ENCODE measurements at regions not wholly inside any gene's neighbourhood (a gene's known extent, or its start where the extent isn't known, plus 50 kb on each side); places are given as distances from the start of the nearest gene placed in this dataset.
"Not testable (repeated sequence)": the region's sequence is repeated elsewhere in the genome, so short reads cannot be mapped to it uniquely, and the experiment has no call there.

DNA sequence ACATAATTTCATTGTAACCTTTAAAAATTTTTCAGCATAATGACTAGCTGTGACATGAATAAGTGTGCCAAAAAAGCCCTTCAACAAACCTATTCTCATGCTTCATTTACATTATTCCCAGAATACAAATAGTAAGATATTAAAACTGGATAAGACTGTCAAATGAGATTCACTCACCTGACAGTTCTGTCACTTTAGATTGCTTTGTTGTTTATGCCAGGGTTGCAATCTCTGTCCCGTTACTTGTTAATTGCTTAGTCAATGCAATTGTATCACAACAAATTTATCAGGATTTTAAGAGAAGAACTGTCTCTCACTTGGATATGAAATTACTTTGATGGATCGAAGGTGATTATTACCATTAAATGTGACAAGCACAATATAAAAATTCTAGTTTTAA lies 616.0 kb upstream of the IGFBP7 start:
- DNase-seq (ENCODE audit: low read depth in 2 of 2, low spot score in 1 of 2), result no peak

DNA sequence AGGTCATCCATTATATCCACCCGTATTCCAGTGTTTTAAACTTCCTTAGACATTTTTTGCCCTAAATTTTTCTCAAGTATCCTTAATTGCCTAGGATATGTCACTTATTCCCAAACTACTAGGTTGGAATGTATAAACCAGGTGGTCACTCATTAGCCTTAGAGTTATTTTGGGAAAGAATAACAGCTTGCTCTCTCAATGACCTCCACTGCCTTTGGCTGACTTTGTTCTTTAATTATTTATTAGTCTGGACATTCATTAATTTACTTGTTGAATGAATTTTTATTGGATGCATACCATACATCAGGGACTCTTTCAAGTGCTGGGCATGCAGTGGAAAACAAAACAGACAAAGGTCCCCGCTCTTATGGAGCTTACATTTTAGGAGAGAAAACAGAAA lies 609.3 kb upstream of the IGFBP7 start:
- DNase-seq (ENCODE audit: low read depth in 2 of 2, low spot score in 1 of 2), result no peak

DNA sequence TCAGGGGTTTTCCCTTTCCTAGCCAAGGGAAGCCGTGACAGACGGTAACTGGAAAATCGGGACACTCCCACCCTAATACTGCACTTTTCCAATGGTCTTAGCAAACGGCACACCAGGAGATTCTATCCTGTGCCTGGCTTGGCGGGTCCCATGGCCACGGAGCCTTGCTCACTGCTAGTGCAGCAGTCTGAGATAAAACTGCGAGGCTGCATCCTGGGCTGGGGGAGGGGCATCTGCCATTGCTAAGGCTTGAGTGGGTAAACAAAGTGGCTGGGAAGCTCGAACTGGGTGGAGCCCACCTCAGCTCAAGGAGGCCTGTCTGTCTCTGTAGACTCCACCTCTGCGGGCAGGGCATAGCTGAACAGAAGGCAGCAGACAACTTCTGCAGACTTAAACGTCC lies 604.1 kb upstream of the IGFBP7 start:
- not testable (repeated sequence) for DNase-seq (ENCODE audit: low read depth in 2 of 2, low spot score in 1 of 2)

DNA sequence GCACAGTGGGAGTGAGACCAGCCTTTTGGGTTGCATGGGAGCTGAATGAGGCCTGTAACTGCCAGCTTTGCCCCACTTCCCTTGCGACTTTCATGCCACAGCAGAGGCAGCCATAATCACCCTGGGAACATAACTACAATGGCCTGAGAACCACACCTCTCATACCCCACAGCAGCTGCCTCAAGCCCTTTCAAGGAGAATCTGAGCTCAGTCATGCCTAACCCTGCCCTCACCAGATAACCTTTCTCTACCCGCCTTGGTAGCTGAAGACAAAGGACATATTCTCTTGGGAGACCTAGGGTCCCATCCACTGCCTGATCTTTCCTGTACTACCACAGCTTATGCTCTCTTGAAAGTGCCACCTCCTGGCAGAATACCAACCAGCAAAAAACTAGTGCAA lies 599.9 kb upstream of the IGFBP7 start:
- DNase-seq (ENCODE audit: low read depth in 2 of 2, low spot score in 1 of 2), result no peak

DNA sequence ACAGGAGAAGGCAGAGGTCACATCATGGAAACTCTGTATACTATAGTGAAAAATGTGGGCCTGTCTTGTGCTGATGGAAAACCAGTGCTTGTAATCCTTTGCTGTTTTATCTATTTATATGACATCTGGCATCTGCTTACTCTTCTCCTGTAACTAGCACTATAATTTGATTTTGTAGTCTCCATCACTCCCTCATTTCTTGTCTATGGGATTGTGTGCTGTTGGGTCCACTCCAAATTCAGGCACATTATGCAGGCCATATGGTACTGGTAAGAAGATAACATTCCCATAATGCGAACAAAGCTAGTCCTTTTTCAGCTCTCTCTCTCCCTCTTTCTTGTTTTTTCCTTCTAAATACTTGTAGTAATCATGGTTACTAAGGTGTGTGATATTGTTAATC lies 581.2 kb upstream of the IGFBP7 start:
- DNase-seq (ENCODE audit: low read depth in 2 of 2, low spot score in 1 of 2), result no peak

DNA sequence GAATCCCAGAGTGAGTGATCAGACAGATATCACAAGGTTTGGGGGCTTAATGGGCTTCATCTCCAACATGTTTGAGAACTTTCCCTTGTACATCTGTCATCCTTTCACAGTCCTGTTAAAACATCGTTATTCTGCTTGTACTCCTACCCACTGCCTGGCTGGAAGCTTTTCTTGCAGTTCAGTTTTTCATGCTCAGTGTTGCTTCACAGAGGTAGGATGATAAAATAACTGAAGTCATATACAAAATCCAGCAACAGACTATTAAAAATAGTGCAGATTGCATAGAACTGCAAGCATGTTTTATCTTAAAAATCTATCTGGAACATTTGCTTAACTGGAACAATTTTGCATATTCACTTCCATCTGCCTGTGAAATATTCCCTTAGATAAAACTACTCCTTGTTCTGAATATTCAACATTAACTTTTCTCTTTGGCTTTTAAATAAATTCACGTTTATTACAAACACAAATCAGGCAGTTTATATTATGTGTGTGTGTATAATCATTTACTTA lies 579.6 kb upstream of the IGFBP7 start:
- DNase-seq (ENCODE audit: low read depth in 2 of 2, low spot score in 1 of 2), result no peak

DNA sequence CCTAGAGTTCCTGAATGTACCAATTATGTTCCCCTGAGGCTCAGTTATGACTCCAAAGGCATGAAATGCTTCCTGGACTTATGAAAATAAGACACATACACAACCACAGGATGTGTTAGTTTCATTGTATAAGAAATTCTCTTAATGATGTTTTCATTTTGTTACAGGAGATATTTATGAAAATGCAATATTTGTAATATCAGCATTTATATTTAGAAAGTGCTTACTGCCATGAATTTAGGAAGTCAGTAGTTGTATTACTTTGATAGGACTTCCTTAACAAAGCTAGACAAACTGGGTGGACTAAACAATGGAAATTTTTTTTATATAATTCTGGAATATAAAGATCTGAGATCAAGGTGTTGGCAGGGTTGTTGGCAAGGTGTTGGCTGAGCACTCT lies 572.1 kb upstream of the IGFBP7 start:
- no peak for DNase-seq (ENCODE audit: low read depth in 2 of 2, low spot score in 1 of 2)

DNA sequence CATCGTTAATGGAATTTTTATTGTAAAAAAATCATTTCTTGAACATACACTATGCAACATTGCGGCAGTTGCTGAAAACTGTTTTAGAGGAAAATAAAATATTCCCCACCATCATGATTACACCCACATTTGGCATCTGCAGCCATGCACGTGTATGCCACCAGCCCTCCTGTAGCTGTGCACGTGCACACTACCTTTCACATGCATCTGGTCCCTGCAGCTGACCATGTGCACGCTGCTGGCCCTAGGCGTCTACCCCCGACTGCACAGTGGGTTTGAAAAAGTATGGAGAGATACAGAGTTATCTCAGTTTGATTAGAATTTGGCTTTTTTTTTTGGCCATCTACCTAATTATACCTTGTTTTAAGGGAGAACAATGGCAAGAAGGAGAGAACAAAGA lies 569.8 kb upstream of the IGFBP7 start:
- no peak for DNase-seq (ENCODE audit: low read depth in 2 of 2, low spot score in 1 of 2)

DNA sequence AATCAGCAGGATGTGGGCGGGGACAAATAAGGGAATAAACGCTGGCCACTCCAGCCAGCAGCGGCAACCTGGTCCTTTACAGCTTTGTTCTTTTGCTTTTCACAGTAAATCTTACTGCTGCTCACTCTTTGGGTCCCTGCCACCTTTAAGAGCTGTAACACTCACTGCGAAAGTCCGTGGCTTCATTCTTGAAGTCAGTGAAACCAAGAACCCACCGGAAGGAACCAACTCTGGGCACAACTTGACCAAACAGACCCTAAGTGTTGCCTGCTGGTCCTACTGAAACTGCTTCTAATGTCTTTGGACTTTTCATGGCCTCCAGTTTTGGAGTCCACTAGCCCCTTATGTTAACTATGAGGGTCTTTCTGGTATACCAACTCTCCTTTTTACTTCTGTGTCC lies 566.2 kb upstream of the IGFBP7 start:
- no peak for DNase-seq (ENCODE audit: low read depth in 2 of 2, low spot score in 1 of 2)

DNA sequence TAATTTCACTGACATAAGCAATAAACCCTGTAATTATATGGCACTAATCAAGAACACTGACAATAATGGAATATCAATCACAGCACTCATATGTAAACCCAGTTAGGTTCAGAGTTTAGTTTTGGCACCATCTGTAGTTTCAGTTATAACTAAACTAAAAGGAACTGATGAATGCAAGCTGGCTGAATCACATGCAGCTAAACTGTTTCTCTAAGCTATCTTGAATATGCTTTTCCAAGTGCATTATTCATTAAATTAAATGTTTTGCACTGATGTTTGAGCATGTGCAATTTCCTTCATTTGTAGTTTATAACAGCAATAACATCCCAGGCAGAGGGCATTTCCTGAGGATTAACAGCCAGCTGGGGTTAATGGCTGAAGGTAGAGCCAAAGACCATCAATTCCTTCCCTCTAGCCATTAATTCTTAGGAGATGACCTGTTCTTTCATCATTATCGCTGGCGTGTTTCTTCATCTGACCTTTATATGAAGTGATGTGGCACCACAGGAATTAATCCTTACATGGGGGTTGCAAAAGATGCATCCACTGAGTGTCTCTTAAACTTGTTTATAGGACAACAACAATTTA lies 562.8 kb upstream of the IGFBP7 start:
- DNase-seq (ENCODE audit: low read depth in 2 of 2, low spot score in 1 of 2), result no peak

DNA sequence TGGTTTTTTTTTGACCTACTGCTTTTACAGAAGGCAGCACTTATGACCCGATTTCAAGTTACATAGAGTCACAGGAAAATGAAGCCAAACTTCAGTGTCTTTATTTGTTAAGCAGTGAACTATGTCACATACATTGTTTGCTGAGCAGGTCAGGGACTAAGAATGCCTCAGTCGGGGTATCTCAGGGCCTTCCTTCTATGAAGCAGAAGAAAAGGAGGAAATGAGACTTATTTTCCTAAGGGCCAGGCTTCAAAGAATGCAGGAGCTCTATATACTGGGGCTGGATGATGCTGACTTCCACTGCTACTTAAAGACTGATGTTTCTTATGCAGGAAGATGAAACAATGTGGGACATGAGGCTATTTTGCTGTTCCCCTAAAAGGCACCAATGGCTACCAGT lies 558.4 kb upstream of the IGFBP7 start:
- no peak for DNase-seq (ENCODE audit: low read depth in 2 of 2, low spot score in 1 of 2)

DNA sequence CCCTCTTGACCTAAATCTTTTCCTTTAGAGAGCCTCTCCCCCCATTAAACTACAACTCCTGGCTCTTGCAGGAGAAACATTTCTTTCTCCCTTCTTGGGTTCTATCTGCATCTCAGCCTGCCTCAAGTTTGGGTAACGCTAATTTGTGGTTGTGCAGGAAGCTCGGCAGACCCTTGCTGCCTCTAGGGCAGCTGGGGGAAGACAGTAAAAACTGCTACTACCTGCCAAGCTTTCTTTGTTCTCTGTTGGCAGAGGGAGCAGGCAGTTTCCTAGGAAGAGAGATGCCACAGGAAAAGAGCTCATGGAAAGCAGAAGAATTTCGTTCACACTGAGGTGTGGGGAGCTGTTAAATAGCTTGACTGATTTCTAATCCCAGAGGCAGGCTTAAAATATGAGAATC lies 555.6 kb upstream of the IGFBP7 start:
- no peak for DNase-seq (ENCODE audit: low read depth in 2 of 2, low spot score in 1 of 2)

DNA sequence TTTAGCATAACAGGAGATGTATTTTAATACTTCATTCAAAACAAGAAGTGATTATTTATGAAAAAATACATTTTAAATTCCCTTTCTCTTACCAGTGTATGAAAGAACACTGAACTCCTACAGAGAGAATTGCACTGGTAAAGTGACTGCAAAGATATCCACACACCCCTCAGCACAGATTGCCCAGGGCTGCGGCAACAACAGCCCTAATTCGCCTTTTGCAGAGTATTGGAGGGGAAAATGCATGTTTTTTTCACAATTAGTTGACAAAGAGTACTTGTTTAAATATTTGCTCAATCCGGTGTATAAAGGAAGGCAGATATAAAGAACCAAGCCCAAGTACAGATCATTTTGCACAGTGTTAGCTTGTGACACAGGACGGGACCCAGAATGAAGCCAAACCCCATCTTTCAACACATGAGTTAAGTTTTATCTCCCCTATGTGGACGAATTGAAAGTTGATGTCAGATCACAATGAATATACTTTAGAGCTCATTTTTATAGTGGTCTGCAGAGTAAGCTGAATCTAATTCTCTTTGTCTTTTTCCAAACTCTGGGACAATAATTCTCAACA lies 551.4 kb upstream of the IGFBP7 start:
- DNase-seq (ENCODE audit: low read depth in 2 of 2, low spot score in 1 of 2), result no peak

DNA sequence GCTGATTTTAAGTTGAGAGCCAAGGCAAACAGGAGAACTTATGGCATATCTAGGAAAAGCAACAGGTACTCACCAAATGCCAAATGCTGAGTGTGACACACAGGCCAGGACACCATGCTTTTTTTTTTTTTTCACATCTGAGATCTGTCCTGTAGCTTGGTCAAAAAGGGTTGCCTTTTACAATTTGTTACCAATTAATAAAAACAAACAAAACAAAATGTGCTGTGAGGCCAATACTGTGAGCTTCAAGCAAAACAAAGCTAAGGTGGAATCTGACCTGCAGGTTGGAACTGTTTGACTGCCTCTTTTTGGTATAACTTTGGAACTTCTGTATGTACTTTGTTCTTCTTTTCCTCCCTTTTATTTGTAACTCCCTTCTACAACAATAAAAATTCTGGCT lies 548.5 kb upstream of the IGFBP7 start:
- no peak for DNase-seq (ENCODE audit: low read depth in 2 of 2, low spot score in 1 of 2)

DNA sequence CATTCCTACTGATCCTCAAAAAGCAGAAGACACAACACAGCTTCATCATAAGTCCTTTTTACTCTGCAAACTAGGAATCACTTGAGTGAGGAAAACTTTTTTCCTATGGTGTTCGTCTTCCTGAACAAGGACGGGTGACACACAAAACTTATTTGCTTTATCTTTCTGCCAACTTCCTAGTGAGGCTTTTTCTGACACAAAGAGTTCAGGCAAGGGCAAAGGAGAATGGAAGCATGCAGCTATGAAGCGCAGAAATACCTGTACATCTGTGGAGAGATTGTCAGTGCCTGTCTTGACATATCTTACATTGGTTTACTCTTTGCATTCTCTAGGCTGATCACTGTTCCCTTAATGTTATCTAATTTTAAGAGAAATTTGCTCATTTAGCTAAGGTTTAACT lies 548.0 kb upstream of the IGFBP7 start:
- DNase-seq (ENCODE audit: low read depth in 2 of 2, low spot score in 1 of 2), result no peak

DNA sequence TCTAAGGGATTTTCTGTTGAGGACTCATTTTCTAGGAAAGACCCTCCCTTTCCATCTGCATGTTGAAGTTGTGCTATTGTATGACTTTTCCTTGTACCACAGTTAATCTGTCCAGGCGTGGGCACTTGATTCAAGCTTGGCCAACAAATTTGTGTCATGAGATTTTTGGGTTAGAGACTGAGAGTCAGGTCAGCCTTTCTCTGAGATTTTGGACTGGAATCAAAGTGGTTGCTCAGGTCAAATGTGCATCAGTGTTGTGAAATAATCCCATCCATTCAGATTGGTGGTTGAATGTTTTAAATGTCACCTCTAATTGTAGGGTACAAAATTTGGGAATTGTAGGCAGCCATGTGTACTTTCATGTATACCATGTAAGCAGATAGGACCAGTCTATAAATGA lies 545.2 kb upstream of the IGFBP7 start:
- DNase-seq (ENCODE audit: low read depth in 2 of 2, low spot score in 1 of 2), result no peak

DNA sequence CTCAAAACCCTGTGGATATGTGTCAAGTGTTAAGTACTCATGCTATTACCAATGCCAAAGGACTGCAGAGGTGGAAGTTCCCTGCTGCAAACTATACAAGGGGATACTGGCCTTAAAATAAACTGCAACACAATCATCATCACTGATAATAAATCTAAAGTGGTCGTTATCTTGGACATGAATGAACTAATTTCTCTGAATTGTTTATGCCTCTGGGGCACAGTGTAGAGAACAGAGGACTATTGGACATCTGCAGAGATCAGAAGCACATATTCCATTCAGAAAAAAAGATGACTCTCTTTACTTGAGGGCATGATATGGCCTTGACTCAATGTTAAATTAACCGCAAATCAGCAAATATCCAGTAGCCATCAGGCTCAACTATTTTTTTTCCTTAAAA lies 542.6 kb upstream of the IGFBP7 start:
- no peak for DNase-seq (ENCODE audit: low read depth in 2 of 2, low spot score in 1 of 2)

DNA sequence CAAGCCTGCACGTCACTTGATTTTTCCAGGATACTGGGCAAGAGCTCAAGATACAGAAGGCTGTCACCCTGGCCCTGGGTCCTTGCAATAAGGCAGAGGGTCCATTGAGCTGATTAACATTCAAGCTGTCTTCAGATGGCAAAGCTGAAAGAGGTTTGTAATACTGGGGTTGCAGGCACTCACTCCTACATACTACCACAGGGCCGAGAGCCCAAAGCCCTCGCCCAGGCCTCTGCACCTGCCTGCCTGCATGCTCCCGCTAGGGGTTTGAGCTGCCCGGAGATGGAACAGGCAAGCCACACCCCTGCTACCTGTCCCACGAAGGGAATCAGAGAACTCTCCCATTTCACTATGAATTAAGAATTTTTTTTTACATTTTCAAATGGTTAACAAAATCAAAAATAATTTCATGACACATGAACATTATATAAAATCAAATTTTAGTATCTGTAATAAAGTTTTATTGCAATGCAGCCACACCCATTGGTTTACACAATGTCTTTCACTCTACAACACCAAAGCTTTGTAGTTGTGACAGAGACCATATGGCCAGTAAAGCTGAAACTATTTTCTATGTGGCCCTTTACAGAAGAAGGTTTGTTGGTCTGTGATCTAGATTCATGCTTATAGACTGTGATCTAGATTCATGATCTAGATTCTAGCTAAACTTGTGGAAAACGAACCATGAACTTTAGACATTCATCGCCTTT lies 530.4 kb upstream of the IGFBP7 start:
- DNase-seq (ENCODE audit: low read depth in 2 of 2, low spot score in 1 of 2), result no peak

DNA sequence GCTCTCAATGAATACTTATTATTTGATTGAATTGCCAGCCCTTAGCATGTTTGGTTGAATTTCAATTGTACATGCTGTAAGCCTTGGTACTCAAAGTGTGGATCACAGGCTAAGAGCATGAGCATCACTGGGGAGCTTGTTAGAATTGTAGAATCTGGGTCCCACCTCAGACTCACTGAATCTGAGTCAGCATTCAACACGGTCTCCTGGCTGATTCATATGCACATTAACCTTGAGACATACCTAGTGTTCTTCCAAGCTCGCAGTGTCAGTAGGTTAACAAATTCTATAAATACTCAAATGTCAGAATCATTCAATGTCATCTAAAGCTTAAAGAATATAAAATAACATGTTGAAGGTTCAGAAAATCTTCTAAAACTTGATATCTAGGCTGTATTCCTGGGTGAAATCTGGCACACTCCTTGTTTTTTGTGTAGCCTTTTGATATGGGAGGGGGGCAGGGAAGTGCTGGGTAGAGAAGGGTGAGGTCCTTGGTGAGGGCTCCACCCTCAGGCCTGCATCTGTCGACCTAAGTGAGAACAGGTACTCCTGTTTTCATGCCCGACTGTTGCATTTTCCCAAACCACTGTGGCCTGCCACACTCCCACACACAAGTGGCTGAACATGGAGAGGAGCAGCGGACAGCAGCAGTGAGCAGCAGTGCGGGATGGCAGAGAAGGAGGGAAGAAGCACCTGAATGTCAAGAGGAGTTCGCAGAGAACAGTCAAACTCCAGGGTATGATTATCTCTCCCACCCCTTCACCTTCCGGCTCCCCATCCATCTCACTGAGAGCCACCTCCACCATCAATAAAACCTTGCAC lies 529.6 kb upstream of the IGFBP7 start:
- no peak for DNase-seq (ENCODE audit: low read depth in 2 of 2, low spot score in 1 of 2)

DNA sequence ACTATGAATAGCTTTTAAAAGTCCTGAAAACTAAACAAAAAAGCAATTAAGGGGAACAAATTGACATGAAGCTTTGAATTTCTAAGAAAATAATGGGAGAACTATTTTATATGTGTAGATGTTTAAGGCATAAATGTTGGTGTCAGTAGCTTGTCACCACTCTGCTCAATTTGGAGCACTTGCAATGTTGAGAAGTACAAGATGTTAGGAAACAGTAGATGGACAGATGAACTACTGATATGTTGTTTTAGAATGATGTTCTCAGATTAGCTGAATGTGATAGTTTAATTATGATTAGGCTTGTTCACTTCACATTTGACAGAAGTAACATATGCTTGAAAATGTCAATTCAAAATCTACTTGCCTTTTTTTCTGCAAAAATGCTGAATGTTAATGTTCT lies 525.7 kb upstream of the IGFBP7 start:
- DNase-seq (ENCODE audit: low read depth in 2 of 2, low spot score in 1 of 2), result no peak

DNA sequence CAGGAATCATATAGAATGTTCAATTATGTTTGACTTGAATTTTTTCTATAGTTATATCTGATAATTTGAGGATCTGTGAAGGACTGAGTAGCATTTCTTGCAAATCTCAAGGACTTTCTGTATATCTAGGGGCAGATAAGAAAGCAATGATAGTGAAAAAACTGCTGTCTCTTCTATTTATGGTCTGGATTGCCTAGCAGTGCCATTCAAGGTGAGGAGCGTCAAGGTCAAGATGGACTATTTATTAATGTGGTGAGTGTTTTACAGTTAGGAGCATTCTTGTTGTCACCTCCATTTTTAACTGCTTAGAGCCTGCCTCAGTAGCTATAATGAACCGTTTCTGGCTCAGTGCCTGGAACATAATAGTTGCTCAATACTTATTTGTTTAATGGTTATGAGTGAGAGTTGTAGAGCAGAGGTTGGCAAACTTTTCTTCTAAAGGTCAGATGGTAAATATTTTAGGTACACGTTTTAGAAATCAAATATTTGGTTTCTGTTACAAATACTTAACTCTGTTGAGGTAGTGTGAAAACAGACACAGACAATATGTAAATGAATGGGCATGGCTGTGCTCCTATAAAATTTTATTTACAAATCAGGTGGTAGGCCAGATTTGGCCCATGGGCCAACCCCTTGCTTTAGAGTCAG lies 523.2 kb upstream of the IGFBP7 start:
- DNase-seq (ENCODE audit: low read depth in 2 of 2, low spot score in 1 of 2), result no peak
